Left hindlimb (tissue), 1 donor: ENCODE measurements at regions not wholly inside any gene's neighbourhood (a gene's known extent, or its start where the extent isn't known, plus 50 kb on each side); places are given as distances from the start of the nearest gene placed in this dataset.

Source experiments
- DNase-seq: peaks from one replicate; pipeline ENCODE4 v3.0.0-alpha.2; 2018

GRCh38 chr18:7492385-7492784 is 74.7 kb upstream of the PTPRM start:
- no peak for DNase-seq

GRCh38 chr18:7497081-7497480 is 70.0 kb upstream of the PTPRM start:
- no peak for DNase-seq

- DNase-seq: no peak
These were observed 56.0 kb upstream of the PTPRM start for GRCh38 chr18:7511106-7511505.

- peak; percentile 48 for DNase-seq
These were observed 54.8 kb upstream of the PTPRM start for GRCh38 chr18:7512348-7512747.

GRCh38 chr18:7512990-7513389 is 54.1 kb upstream of the PTPRM start:
- no peak for DNase-seq

- no peak for DNase-seq
These were observed 52.2 kb upstream of the PTPRM start for GRCh38 chr18:7514796-7515440.

DNA sequence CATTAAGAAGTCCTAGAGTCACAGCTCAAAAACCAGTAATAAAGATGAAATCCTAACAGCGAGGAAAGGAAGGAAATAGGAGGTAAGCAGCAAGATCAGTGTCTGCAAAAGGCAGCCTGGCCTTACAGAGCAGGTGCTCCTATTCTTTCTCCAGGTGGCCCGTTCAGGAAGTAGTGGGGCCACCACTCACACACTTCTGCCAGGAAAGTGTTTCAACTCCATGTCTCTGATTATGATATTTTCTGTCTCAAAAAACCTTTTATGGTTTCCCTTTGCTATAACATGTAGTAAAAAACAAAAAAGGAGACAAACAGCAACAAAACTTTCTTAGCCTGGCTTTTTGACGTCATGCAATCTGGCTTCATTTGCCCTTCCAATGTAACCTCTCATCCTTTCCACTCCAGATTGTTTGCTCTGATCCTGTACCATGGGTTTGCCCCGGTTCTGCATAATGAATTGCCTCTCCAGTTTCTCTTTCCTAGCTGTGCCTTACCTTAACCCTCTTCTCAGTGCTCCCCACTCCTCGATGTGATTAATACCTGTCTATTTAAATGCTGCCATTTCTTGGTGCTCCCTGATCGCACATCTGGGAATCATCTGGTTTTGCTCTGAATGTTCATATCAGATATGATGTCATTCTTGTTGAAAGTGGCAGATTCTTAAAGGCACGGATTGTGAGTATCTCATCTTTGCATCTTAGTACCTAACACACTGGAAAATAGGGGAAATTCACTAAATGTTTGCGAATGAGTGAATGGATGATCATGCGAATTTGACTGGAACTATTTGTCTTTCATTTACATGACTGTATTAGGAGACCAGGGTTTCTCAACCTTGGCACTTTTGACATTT is 50.6 kb upstream of the PTPRM start:
- no peak for DNase-seq
